CD4-positive, alpha-beta T cell treated with Interleukin-4 for 4 hours (primary cell): ENCODE measurements at regions not wholly inside any gene's neighbourhood (a gene's known extent, or its start where the extent isn't known, plus 50 kb on each side); places are given as distances from the start of the nearest gene placed in this dataset.

Experiments used
- DNase-seq: peaks from one replicate; pipeline ENCODE4 v3.0.0-alpha.2; 2020

GRCh38 chr3:117091676-117092075 lies 382.1 kb downstream of the TUSC7 start:
- no peak for DNase-seq

GRCh38 chr3:117096549-117096948 lies 387.0 kb downstream of the TUSC7 start:
- DNase-seq, result no peak

DNA sequence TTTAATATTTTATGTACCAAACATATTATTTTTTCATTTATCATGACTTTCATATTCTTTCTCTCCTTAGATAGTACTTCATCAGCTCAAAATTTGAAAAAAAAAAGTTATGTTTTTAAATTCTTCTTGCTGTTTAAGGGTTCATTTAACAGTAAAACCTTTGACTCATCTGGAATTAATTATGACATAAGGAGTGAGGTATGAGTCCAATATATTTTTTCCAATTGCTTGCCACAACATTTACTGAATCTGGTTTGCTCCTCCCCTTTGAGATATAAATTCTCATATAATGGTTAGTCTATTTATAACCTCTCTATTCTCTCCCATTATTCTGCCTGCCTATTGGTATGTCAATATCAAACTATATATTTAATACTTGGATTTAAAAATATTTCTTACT lies 387.8 kb downstream of the TUSC7 start:
- no peak for DNase-seq

DNA sequence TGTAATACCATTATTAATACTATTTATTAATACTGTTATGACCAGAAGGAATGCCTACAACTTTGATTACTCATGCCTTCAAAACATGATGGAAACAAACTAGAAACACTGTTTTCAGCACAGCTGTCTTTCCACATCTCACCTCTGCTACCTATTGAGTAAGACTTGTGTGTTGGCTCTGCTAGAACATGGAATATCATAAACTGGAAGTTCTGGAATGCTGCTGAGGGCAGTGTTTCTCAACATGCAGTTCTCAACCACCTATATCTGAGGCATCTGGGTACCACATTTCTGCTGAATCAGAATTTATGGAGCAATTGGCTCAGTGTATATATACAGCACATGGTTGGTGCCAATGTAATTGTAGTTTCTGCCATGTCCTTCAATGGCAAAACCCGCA lies 392.1 kb downstream of the TUSC7 start:
- no peak for DNase-seq

DNA sequence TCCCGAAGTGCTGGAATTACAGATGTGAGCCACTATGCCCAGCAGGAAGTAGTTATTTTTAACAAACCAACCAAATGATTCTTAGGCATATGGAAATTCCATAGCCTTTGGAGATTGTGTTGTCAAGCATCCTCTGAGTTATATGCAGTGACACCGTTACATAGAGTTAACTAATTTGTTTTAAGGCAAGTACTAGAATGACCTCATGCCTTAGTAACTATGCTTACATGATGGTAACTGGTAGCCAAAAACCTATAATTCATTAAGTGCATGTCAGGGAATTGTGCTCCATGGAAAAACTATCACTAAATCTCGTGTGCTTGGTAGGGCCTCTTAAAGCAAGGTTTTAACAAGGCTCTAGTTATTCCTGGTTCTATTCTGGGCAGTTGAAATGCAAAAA lies 392.8 kb downstream of the TUSC7 start:
- no peak for DNase-seq

GRCh38 chr3:117103675-117104074 lies 394.1 kb downstream of the TUSC7 start:
- no peak for DNase-seq

GRCh38 chr3:117104381-117104780 lies 394.8 kb downstream of the TUSC7 start:
- DNase-seq, result no peak

DNA sequence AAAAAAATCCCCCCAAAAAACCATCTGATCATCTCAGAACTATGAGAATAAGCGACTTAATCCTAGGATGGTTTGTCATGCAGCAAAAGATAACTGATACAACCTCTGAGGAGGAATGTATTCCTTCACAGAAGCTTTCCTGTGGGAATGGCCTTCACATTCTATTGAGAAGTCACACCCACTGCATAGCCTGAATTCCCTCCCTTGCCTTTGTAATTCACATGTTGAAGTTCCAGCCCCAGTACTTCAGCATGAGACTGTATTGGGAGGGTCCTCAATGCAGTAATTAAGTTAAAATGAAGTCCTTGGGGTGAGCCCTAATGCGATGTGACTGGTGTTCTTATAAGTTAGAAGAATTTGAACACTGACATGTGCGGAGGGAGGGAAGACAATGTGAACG lies 395.2 kb downstream of the TUSC7 start:
- no peak for DNase-seq

DNA sequence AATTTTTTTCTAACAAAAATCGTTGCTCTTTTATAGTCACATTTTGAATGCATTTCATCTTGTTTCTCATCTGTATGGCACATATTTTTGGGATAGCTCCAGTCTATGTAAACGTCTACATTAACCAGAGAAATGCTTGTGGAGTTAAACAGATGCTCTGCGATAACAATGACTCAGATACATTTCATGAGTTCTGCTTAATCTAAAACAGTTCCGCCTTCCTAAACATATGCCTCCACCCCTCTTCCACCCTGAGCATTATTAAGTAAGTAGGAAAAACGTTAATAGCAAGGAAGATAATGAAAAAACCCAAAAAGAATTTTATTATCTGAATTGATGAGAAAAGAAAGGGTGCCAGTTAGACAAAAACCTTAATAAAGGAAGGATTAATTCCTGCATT lies 396.1 kb downstream of the TUSC7 start:
- DNase-seq, result no peak

DNA sequence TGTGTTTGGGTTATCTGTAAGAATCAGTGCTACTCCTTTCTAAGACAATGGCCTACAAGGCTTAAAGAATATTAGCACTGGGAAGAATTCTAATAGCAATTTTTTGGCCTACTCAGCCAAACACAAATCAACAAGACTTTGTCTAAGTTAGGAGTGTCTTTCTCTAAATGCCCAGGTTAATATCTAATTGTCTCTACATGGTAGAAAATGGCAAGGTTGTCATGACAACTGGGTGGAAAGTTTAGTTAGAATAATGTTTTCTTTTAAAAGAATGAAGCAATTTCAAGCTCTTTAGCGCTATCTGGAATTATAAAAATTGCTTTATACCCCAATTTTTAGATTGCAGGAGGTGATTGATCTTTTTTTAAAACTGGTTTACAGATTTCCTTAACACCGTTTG lies 396.8 kb downstream of the TUSC7 start:
- DNase-seq, result no peak

DNA sequence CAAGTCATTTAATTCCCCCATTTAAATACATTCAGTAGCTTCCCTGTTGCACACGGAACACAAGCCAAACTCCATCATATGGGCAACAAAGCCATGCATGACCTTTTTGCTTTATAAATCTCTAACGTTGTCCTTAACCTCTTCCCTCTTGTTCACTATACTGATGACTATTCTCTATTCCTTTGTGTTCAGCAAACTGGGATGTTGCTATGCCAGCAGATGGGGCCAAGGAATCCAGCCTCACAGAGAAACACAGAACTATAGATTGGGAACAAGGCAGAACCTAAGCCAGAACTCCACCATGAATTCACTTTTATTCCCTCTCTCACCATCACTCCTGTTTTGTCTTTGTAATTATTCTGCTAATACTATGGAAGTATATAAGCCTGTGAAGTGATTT lies 398.4 kb downstream of the TUSC7 start:
- no peak for DNase-seq

DNA sequence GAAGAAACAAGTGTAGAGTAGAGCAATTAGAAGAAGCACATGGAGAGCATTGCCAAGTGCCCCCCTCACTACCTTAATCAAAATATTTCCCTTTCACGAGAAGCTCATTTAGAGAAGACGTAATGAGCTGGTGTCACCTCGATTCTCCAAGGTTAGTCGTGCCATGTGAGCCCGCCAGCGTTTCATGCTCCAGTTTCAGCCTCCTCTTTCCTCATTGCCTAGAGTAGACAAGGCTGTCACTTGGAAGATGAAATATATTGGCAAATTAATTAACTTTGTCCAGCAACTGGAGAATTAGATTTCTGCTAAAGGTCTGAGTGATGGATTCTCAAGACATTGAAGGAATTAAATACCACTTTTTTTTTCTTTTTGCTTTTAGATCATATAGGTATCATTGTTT lies 399.6 kb downstream of the TUSC7 start:
- no peak for DNase-seq

GRCh38 chr3:117114517-117115265 lies 405.1 kb downstream of the TUSC7 start:
- DNase-seq, result no peak

DNA sequence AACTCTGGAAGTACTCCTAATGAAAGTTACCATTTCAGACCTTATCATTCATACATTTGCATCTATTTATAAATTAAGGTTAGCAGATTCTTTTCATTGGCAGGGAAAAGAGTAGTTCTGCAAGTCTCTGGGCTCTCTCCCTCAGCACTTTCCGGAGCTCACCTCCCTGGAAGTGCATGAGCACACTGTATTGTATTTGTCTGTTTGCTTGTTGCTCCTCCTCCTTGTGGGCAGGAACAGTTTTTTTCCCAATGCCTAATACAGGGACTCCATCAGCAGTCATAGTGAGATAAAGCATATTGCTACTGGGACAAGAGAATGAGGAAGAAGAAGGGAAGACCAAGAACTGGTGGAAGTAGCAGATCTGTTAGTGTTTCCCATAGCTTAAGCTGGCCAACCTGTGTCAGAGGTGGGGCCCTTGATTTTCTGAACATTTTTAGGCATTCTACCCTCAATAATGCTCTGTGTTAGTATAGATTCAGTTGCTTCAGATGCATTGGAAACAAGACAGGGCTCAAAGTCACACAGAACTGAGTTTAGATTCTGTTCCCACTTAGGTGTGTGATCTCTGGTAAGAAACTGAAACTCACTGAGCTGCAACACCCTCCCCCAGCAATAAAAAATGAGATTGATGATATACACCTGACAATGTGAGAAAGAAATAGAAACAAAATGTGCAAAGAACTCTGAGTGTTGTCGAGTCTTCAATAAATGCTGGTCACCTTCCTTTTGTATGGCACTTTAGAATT lies 407.8 kb downstream of the TUSC7 start:
- DNase-seq, result no peak

DNA sequence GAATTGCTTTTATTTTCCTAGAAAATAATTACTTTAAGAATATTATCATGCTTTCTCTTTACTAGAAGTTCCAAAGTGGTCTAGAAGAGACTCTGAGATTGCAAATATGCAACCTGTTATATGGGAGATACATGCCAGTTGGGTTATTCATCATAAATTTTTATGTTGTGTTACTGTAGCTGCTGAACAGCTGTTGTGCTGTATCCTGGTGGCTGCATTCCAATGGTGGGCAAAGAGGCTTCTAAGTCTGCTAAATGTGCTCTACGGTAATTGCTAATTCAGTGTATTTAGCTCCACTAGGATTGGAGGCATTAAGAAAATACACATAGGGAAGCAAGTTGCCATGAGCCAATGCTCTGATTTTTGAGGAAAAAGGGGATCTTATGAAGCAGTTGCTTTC lies 409.0 kb downstream of the TUSC7 start:
- DNase-seq, result no peak

DNA sequence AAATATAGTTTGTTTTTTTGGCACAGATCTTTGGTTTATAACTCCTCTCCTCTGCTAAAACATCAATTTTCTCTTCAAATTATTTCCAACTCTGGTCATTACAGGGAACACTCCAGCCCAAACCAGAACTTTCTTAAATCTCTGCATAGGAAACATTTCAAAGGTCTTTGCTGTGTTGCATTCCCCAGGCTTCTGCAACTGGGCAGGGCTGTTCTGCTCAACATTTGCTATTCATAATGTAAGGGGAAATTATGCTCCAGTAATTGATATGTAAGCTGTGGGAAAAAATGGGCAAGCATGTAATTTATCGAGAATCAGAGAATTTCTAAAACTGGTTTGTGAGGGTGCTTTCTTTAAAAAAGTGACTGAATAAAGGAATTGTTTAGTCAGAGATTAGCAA lies 410.4 kb downstream of the TUSC7 start:
- DNase-seq, result no peak

GRCh38 chr3:117122609-117123008 lies 413.0 kb downstream of the TUSC7 start:
- no peak for DNase-seq

- DNase-seq, result no peak
Observed at GRCh38 chr3:117126460-117126859, 416.9 kb downstream of the TUSC7 start.

GRCh38 chr3:117126946-117127546 lies 417.5 kb downstream of the TUSC7 start:
- no peak for DNase-seq

DNA sequence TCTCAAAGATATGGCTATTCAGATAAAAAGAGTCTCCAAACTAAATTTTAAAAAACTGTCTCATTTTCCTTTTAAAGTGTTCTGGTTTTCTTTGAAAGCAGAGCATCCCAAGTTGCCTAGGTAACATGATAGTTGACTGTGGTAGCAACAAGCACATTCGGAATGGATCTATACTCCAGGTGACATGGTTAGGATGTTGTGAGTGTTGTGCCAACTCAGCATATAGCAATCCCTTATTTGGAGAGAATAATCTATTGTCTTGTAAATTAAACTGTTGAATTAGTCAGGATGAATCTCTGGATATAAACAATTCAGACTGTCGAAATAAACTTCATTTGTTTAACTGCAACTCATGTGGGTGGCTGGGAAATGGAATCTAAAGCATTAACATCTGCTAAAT lies 418.6 kb downstream of the TUSC7 start:
- DNase-seq, result no peak

DNA sequence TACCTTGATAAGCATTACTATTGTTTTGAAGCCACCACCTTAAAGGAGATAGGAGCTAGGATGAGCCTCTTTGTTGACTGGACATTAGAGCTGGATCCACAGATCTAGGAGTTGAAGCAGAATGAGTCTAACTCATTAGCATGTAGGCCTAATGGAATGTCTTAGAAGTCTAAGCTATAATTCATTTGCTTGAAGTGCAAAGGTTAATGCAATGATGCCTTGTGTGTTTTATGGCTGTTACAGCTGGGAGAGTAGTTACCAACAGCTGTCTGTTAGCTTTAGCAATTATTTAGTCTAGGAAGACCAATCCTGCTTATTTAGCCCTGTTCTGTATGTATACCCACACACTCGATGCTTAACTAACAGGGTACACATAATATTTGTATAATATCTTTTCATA lies 419.3 kb downstream of the TUSC7 start:
- DNase-seq, result no peak

DNA sequence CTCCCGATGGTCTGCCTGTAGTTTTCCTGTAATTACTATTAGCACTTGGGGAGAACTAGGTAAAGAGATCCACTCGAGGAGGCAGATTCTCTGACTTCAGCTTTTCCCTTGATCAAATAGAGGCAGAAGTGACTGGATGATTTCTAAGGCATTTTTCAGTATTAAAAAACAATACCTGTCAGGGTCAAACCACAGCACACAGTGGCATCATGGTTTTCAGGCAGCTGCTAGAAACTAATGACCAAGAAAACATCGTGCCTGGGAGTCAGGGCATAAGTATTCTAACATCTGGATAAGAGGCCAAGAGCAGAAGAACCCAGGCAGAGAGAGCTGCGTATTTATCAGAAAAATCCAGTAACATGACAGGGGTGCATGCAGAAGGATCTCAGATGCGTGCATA lies 419.9 kb downstream of the TUSC7 start:
- no peak for DNase-seq

GRCh38 chr3:117130222-117130621 lies 420.6 kb downstream of the TUSC7 start:
- DNase-seq, result no peak

DNA sequence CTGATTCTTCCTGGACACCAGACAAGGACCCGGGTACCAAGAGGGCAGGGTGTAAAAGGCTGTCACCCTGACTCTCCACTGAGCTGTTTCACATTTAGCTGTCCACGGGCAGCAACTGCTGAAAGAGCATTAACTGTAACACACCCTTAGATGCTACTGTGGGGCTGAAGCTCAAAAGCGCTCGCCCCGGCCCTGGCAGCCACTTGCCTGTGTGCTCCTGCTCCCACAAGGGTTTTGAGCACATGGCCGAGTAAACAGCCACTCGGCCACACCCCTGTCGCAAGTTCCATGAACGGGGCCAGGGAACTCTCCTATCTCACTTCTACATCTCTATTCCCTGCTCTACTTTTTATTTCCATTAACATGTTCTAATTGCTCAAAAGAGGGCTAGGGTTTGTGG lies 421.7 kb downstream of the TUSC7 start:
- no peak for DNase-seq
